Right ventricle myocardium superior (tissue), 1 donor: ENCODE measurements at regions not wholly inside any gene's neighbourhood (a gene's known extent, or its start where the extent isn't known, plus 50 kb on each side); places are given as distances from the start of the nearest gene placed in this dataset.

ENCODE experiments used
- ATAC-seq: fragments of 200-7000 bp; cut with Tn5 transposase; one replicate; pipeline ENCODE4 v1.9.1; 2020; ENCODE audit warnings: mild to moderate bottlenecking; ENCODE audit not compliant: poor library complexity
- DNase-seq: peaks from one replicate; pipeline ENCODE4 v3.0.0-alpha.2; 2020
- intact Hi-C: fragments of 100-400 bp; cut with DNase I; formaldehyde crosslinking; loops from one replicate; pipeline ENCODE4 v1.11.2; 2022
- donor health status: DM: no; HTN: yes; CAD: no; lungs with severe emphysema.

DNA sequence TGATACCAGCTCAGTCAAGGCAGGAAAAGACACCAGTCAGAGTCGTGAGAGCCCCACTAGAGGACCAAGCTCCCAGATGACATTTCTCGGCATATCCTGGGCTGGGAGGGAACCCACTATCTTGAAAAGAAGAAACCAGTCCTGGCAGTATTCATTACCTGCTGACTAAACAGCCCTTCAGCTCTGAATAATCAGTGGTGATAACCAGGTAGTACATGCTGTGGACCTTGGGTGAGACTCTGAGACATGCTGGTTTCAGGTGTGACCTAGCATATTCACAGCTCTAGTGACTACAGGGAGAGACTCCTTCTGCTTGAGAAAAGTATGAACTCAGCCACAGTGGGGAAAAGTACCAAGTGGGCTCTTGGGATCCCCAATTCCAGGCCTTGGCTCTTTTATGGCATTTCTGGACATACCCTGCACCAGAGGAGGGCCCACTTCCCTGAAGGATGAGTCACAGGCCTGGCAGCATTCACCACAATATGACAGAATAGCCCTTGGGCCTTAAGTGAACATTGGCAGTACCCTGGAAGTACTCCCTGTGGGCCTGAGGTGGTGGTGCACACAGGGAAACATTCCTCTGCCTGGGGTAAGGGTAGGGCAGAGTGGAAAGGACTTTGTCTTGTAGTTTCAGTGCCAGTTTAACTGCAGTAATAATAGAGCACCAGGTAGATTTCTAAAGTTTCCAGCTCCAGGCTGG, 82.6 kb upstream of the SLC38A4 start:
- intact Hi-C loops, result no loop called here
- DNase-seq (no peak), ATAC-seq (no peak)

DNA sequence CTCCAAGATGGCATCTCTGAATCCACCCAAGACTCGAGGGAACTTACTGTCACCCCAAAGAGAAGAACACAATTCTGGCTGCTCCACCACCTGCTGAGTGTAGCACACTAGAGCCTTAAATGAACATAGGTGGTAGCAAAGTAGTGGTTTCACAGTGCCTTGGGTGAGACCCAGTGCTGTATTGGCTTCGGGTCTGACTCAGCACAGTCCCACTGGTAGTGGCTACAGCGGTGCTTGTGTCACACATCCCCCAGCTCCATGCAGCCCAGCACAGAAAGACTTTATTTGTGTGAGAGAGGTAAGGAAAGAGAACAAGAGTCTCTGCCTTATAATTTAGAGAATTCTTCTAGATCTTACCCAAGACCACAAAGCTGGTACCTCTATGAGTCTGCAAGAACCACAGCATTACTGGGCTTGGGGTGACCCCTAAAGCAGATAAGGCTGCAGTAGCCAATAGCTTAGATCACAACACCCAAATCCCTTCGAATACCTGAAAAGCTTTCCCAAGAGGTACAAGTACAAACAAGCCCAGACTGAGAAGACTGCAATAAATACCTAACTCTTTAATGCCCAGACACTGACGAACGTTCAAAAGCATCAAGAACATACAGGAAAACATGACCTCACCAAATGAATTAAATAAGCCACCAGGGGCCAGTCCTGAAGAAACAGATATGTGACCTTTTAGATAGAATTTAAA, 83.3 kb upstream of the SLC38A4 start:
- intact Hi-C loops, result no loop called here
- DNase-seq (no peak), ATAC-seq (no peak)

DNA sequence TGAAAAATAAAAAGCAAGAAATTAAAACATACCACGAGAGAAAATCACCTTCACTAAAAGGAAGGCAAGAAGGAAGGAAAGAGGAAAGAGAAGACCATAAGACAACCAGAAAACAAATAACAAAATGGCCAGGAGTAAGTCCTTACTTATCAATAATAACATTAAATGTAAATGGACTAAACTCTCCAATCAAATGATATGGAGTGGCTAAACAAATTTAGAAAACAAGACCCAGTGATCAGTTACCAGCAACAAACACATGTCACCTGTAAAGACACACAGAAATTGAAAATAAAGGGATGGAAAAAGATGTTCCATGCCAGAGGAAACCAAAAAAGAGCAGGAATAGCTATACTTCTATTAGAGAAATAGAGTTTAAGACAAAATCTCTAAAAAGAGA, 85.0 kb upstream of the SLC38A4 start:
- DNase-seq (no peak), ATAC-seq (no peak)

DNA sequence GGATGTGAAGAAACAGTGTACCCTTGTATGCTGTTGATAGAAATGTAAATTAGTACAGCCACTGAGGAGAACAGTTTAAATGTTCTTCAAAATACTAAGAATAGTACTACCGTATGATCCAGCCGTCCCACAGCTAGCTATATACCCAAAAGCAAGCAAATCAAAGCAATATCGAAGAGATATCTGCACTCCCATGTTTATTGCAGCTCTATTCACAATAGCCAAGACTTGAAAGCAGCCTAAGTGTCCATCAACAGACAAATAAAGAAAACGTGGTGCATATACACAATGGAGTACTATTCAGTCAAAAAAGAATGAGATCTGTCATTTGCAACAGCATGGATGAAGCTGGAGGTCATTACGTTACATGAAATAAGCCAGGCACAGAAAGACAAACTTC, 88.5 kb upstream of the SLC38A4 start:
- DNase-seq (no peak), ATAC-seq (no peak)
- intact Hi-C loops, result no loop called here

More for the DNA sequence above, 85.0 kb upstream of the SLC38A4 start:
- intact Hi-C loops, result no loop called here

DNA sequence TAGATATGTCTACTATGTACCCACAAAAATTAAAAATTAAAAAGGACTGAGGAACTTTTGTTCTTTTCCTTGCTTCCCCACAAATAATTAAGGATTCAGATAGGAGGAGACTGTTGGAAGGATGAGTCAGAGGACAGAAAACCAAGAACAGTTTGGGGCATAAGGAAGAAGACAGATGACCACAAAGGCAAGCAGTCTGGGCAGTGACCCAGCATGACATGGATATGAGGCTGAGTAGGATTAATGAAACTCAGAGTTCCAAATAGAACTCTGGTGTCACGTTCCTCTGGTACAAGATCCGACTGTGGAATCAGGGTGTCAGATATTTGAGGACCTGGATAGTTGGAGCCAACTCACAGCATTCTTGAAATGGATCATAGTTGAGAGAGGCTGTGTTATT, 89.3 kb upstream of the SLC38A4 start:
- intact Hi-C loops, result no loop called here
- ATAC-seq (peak; percentile 88), DNase-seq (no peak)

DNA sequence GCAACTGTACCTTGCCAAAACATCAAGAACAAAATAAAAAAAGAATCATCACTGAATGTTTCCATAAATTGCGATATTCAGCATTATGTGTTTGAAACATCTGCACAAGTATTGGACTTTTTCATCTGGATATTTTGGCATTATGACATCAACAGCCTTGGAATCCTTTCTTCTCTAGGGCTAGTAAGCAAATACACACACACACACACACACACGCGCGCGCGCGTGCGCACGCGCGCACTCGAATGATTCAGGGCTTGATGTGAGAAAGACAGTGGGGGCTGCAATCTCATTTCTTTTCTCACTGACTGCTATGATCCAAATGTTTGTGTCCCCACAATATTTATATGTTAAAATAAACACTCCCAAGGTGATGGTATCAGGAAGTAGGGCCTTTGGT, 90.0 kb upstream of the SLC38A4 start:
- no peak for ATAC-seq
- DNase-seq, result no peak
- intact Hi-C loops, result no loop called here

DNA sequence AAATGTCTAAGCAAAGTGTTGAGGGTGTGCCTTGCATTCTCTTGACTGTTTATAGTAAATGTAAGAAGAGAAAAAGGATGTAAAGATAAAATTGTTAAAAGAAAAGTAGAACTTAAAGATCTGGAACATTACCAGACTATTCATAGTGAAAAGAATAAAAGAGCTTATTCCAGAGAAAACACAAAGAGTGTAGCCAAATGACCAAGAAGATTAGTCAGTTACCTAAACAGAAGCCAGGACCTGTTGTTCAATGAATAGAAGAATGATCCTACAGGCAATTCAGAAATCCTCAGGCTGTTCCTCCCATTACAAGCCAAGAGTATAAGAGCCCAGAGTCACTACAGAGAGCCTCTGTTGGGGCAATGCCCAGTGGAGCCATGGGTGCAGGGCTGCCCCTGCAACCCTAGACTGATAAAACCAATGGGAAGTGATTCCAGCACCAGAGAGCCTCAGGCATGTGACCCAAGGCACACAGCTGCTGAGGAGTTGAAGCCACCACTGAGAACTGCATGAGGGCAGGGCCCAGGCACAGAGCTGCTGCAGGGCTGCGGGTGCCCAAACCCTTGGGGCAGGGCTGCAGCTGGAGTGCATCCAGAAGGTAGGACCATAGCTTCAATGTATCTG, 91.1 kb upstream of the SLC38A4 start:
- peak; percentile 56 for ATAC-seq
- DNase-seq, result no peak
- intact Hi-C loops, result no loop called here

DNA sequence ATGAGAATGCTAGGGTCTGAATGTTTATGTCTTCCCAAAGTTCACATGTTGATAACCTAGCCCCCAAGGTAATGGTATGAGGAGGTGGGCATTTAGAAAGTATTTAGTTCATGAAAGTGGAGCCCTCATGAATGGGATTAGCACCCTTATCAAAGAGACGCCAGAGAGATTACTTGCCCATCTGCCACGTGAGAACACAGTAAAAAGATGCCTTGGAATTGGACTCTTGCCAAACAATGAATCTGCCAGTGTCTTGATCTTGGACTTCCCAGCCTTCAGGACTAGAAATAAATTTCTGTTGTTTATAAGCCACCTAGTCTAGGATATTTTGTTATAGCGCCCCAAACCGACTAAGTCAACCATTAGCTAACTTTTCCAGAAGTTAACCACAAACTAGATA, 92.0 kb upstream of the SLC38A4 start:
- intact Hi-C loops, result no loop called here
- DNase-seq, result no peak
- no peak for ATAC-seq

DNA sequence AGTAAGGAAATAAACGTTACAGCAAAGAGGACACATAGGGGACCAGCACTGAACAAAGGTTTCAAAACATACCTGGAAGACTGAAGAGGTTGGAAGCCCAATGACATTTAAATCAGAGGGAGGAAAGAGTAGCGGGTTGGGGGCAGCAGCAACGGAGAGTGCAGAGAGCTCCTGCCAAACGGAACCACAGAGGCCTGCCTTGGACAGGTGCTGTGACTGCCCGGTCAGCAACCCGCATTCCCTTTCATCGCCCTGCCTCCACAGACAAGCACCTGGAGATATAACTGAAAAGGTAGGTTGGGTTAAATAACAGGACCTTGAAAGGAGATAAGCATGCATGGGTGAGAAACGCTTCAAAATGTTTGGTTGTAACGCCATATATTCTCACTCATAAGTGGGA, 92.8 kb upstream of the SLC38A4 start:
- DNase-seq (no peak), ATAC-seq (no peak)
- intact Hi-C loops, result no loop called here

DNA sequence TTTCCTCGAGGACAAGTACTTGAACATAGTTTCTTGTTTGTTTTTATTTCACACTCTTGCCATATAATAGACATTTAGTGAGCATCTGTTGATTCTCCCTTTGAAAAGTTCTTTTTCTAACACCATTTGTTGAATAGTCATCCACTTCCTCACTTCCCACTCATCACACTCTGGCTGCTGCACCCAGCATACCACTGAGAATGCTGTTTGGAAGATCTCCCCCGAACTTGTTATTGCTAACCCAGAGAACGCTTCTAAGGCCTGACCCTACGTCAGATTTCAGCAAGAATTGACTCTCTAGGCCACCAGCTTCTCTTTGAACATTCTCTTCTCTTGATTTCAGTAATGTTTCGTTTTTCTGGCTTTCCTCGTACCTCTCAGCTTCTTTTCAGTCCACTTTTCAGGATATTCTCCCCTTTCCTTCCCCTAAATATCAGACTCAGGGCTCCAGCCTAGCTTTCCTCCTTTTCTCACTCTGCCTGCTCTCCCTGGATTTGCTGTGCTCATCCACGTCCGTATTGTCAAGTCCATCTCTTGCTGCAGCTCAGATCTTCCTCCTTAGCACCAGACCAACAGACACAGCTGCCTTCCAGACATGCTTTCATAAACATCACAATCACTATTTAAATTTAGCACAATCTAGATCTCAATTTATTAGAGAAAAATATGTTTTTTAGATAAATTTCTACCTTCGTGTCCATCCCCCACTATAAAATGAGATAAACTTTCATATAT, 94.0 kb upstream of the SLC38A4 start:
- DNase-seq (no peak), ATAC-seq (no peak)
- intact Hi-C loops, result no loop called here

DNA sequence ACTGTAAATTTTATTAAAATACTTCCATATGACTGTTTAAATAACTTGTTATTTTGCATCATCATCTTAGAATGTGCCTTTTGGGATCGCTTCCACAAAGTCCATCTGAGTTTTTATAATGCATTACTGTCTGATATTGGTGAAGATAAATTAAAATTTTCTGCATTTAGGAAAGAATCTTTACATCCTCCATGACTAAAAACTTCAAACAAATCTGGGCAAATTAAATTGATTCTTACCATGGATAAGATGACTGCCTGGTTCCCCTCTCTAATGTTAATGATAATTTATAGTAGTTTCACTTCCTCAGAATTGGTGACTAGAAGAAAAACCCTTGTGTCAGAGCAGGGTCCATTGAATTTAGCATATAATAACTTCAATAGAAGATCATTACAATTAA, 94.7 kb upstream of the SLC38A4 start:
- DNase-seq, result no peak
- ATAC-seq, result no peak
- intact Hi-C loops, result no loop called here

DNA sequence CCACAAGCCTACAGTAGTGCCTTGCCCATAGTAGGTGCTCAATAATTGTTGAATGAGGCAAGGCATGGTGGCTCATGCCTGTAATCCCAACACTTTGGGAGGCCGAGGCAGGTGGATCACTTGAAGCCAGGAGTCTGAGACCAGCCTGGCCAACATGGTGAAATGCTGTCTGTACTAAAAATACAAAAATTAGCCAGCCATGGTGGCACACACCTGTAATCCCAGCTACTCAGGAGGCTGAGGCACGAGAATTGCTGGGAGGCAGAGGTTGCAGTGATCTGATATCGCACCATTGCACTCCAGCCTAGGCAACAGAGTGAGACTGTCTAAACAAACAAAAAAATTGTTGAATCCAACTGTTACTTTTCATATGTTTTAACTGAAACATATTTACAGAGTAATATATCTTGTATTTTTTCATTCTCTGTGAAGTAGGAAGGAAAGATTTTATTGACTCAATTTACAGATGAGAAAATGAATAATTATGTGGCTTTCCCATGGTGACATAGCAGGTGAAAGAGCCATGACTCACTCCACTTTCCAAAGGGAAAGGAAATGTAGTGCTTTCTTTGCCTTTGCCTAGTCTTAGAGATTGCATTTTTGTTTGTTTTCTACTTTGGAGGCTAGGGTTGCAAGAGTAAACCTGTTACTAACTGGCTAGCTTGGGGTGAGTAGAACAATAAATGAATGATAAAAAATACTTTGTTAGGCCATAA, 95.4 kb upstream of the SLC38A4 start:
- DNase-seq (no peak), ATAC-seq (no peak)
- intact Hi-C loops, result no loop called here

DNA sequence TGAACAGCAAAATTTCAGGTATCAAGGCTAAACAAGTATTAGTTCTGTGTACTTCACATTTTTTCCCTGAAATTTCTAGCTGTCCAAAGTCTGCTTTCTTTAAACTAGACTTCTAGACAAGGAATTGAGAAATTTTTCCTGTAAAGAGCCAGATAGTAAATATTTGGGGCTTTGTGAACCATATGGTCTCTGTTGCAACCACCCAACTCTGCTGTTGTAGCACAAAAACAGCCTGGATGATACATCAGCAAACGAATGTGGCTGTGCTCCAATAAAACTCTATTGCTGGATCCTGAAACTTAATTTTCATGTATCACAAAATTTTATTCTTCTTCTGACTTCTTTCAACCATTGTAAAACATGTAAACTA, 96.0 kb upstream of the SLC38A4 start:
- DNase-seq (no peak), ATAC-seq (no peak)
- intact Hi-C loops, result no loop called here

DNA sequence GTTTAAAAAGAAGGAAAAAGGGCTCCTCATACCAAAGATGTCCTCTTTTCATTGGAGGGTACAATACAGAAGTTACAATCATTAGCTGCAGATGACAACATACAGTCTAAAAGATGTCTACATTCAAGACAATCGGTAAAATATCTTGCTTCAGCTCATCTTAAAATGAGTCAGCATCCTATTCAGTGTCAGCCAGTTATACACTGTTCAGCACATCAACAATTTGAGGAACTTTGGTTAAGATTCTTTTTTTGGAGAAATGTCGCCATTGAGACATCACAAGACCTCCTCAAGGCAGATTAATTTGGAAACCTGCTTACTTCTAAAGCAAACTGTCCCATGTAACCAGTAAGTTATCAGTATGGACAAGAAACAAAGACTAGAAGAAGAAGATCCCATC, 100.7 kb upstream of the SLC38A4 start:
- ATAC-seq (no peak), DNase-seq (no peak)
- intact Hi-C loops, result no loop called here

DNA sequence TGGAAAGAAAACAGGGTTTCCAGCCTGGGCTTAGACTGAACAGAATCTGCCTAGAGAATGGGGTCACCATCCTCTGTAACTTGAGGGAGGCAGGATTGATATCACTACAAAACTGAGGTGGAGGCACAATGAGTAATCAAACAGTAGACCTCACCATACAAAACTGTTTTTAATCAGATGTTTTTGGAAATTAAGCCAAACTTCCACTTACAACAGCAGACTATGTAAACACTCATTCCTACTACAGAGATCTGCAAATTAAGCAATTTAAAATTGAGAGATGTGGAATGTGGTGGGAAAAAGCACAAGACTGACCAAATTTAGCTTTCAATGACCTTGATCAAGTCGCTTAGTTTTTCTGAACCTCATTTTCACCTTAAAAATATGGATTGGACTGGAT, 104.3 kb upstream of the SLC38A4 start:
- no peak for DNase-seq
- intact Hi-C loops, result loop anchor here (5.0 kb wide), 1 partner anchor 253 kb away; no protein-coding TSS in a partner anchor

DNA sequence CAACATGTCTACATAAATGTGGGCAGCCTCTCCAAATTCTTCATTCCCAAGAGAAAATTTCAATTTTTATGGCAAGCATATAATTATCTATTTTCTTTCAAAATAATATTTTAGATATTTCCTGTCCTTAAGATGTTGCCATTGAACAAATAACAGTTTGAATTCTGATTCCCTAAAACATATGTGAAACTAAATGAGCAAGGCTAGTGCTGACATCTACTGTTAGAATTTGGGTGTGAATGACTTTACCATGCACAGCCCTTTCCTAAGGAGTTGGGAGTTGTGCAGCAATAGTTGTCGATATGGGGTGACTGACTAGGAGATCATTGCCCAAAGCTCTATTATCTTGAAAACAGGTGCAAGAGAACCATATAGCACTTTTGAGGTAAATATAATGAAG, 108.2 kb upstream of the SLC38A4 start:
- no peak for DNase-seq

More for the DNA sequence above, 104.3 kb upstream of the SLC38A4 start:
- ATAC-seq, result no peak

DNA sequence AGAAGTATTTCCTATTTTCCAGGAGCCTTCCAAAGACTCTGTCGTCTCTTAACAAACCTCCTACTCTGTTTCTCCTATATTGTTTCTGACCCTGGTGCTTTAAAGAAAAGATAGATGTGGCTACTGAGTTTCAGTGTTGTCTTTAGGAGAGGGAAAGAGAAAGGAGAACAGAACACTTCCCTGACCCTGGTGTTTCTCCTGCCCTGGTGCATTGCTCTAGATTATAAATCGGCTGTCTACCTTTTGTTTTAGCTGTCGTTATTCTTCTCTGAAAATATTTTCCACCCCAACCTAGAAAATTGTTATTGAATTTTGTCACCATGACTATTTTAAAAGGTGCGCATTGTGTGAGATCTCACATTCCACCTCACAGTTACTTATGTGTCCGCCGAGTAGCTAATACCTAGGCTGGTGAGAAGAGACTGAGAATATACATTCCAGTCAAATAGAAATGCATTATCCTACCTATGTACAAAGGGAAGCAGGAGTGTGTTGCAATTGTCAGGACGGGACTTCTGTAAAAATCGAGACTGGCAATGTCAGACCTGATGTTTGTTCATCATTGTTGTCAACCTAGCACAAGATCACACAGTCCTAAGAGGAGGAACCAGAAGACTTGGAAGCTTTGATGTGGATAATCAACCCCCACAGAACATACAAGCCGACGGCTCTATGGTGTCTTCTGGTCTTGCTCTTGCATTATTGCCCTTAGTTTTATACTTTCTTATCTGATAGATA, 108.7 kb upstream of the SLC38A4 start:
- intact Hi-C loops, result loop anchor here (5.0 kb wide), 2 partner anchors 247 to 257 kb away; no protein-coding TSS in a partner anchor
- DNase-seq (no peak), ATAC-seq (no peak)

More for the DNA sequence above, 108.2 kb upstream of the SLC38A4 start:
- intact Hi-C loops, result loop anchor here (5.0 kb wide), 1 partner anchor 257 kb away; no protein-coding TSS in a partner anchor
- ATAC-seq, result peak; percentile 87

DNA sequence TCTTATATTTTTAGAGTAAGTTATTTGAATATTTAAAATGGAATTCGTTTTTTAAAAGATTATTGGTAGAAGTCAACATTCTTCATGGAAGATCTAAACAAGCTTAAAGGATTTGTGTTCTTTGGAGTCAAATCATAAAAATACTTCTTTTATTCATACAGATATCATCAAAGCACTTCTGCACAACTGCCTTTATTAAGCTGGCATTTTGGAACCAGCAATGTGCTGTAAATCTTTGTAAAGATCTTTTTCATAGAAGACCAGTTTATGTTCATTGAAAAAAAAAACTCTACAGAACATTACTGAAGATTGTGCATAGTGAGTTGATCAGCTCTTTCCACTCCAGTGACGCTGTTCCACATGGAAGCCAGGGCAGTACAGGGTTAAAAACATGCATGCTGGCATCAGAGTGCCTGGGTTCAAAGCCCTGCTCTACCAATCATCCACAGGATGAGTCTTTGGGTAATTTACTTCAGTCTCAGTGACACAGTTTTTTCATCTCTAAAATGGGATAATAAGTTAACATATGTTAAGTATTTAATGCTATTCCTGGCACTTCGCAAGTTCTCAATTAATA, 109.6 kb upstream of the SLC38A4 start:
- ATAC-seq (no peak), DNase-seq (no peak)
- intact Hi-C loops, result loop anchor here (5.0 kb wide), 1 partner anchor 248 kb away; no protein-coding TSS in a partner anchor
